SHP77 (cell line): ENCODE measurements at regions not wholly inside any gene's neighbourhood (a gene's known extent, or its start where the extent isn't known, plus 50 kb on each side); places are given as distances from the start of the nearest gene placed in this dataset.

ENCODE experiments used
- DNase-seq, 2 experiments: peaks; one replicate each; lab custom pipeline; 2025; lab: John Stamatoyannopoulos, UW

DNA sequence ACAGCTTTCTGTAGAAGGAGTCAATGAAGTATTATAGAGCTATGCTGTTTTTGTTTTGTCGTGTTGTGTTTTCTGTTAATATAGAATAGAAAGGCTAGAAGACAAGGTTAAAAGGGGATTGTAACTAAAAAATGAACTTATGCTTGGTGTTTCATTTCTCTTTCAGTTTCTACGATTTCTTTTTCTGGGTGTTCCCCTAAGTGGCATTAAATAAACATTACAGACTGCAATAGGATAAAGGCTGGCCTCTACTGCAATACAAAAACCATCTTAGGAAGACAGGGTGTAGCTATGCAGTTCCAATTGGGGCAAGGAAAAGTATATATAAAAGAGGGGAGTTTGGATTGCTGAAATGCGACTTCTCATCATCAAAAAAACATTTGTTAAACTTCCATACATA is 1609.7 kb upstream of the ACVR2A start:
- DNase-seq: no peak

- no peak for DNase-seq
Observed at GRCh38 chr2:146229508-146230155, 1615.2 kb upstream of the ACVR2A start.

GRCh38 chr2:146228466-146229058 is 1616.3 kb upstream of the ACVR2A start:
- no peak for DNase-seq

DNA sequence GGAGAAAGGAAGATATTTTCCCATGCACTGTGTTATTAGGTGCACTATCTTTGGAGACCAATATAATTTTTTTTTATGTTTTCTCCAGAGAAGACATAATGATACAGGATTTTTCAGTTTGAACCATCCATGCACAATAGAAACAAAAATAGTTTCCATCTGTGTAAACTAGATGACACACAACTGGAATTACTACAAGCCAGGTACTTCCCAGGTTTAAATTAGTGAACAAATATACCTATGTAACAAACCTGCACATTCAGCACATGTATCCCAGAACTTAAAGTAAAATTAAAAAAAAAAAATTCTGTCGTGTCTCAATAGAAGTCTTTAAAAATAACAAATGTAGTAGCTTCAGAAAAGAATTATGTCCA is 1616.8 kb upstream of the ACVR2A start:
- no peak for DNase-seq

DNA sequence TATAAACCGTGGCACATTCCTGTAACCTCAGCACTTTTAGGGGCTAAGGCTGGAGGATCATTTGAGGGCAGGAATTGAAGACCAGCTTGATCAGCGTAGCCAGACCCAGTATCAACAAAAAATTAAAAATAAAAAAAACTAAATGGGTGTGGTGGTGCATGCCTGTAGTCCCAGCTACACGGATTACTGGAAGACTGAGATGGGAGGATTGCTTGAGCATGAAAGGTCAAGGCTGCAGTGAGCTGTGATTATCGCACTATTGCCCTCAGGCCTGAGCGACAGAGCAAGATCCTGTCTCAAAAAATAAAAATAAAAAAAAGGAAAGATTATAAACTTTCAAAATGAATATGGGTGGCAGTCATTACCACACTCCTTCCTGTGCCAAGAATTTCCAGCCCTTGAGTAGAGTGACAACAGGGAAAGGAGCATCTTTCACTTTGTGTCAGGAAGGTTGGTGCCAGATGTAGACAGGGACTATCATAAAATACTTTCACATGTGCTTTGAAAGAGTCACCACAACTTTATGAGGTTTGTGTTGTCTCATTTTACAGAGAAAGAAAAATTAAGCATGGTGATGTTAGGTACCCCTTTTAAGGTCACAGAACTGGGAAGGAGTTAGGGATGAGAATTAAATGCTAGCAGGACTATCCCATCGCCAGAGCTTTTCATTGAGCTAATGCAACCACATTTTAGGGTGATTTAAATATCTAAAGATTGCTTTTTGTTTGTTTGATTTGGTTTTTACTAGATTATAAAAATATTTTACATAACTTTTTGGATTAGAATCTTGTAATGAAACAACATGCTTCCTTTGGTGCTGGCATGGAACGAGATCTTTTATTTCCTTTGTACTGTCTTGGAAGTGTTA is 1617.4 kb upstream of the ACVR2A start:
- DNase-seq: no peak

DNA sequence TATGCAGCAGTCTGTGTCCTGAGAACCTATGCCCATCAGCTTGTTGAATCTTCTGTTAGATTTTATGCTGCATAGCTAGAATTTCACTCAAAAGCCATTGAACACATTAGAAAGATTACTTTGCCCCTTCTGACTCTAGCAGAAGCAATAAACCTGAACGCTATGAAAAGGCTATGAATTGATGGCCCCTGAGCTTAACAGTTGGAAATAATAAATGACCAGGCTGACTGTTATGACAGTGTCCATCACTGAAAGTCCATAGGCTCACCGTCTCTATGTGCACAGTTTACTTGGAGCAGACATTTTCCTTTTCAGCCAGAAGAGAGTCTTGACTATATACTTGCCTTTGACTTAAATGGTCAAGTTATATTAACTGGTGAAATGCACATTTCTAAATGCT is 1618.8 kb upstream of the ACVR2A start:
- no peak for DNase-seq

DNA sequence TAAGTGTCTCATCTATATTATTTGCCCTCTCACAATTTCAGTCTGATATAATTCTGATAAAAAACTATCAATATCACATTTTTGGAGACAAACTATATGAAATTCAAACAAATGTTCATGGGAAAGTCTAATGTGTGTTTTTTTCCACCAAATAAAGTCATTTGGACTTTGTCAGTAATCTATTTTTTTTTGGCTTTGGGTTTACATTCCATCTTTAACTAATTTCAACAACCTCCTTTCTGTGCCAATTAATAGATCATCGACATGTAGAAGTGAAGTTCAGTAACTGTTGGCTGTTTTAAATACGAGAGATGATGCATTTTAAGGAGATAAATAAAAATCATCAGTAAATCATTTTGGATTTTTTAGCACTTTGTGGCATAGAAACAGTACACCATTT is 1623.0 kb upstream of the ACVR2A start:
- DNase-seq: no peak

DNA sequence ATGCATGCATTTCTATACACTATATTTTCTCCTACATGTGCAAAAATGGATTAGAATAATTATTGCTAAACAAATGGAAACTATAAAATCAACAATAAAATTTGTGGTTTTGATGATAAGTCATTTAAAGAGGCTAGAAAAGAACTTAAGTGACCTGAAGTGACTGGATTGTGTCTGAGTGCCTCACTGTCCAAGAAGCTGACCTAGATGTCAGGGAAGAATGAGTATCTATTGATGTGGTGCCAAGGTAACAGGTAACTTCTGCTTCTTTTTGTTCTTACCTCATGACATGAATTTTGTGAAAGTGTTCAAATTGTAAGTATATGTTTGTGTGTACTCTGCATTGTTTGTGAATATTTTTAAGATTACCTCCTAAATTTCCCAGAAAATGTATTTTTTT is 1623.9 kb upstream of the ACVR2A start:
- no peak for DNase-seq

GRCh38 chr2:146214394-146214929 is 1630.4 kb upstream of the ACVR2A start:
- no peak for DNase-seq

- no peak for DNase-seq
Observed at GRCh38 chr2:146213674-146214073, 1631.2 kb upstream of the ACVR2A start.

- DNase-seq: no peak
Observed at GRCh38 chr2:146212602-146213001, 1632.2 kb upstream of the ACVR2A start.

- DNase-seq: no peak
Observed at GRCh38 chr2:146209842-146210275, 1635.0 kb upstream of the ACVR2A start.

DNA sequence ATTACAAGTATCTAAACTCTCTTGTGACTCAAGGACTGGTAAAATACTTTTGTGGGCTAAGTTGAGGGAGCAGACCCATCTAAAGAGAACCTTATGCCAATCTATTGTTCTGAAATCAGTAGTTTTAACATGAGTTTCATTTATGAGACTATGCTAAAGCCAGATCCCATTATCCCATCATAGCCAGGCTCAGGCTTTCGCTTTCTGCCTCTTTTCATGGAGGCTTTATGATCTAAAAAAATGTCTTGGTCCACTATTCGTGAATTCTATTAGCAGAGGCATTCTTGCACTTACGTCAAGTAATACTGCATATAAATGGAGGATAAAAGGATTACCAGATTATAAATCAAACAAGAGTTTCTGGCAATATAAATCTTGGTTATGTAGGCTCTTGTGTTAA is 1636.9 kb upstream of the ACVR2A start:
- DNase-seq: no peak

- DNase-seq: no peak
Observed at GRCh38 chr2:146207417-146207816, 1637.4 kb upstream of the ACVR2A start.

- no peak for DNase-seq
Observed at GRCh38 chr2:146203064-146203624, 1641.7 kb upstream of the ACVR2A start.

- no peak for DNase-seq
Observed at GRCh38 chr2:146193619-146194018, 1651.2 kb upstream of the ACVR2A start.

DNA sequence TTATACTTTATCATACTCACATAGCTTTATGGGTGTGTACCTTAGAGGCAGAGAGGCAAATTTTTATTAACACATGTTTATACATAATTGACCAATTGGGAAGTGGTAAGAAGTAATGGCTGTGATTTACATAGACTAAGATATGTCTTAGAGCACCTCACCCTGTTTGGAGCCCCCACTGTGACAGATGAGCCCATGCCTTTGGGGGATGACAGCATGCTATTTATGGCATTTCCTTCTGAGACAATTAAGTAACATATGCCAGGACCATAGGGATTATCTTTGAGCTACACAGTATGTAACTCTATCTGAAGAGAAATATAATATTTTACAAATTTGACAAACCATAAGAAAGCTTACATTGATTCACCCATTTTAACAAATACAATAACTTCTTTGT is 1655.3 kb upstream of the ACVR2A start:
- no peak for DNase-seq

- no peak for DNase-seq
Observed at GRCh38 chr2:146173934-146174333, 1654.0 kb upstream of the ZEB2 start.

- DNase-seq: no peak
Observed at GRCh38 chr2:146161256-146161882, 1641.5 kb upstream of the ZEB2 start.

DNA sequence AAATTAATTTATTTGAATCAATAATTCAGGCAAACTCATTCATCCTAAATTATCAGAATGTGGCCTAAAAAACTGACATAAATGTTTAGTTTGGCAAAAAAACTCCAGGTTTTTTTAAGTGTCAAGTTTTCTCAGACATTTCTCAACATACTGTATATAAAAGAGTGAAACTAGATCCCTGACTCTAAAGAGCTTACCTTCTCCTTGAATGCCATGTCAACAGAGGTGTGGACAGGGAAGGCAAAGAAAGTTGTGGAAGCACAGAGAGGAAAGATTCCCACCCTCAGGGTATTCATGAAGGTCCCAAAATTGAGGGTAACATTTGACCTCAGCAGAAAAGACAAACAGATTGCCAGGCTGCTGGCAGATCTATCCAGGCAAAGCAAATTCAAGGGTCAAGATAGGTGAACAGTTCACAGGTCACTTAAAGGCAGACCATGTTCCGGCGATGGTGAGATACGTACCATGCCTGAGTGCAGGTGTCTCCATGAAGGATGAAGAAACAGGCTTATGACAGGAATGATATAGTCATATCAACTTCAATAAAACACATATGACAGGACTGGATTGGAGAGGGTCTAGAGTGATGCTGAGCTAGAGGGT is 1638.3 kb upstream of the ZEB2 start:
- DNase-seq: no peak

DNA sequence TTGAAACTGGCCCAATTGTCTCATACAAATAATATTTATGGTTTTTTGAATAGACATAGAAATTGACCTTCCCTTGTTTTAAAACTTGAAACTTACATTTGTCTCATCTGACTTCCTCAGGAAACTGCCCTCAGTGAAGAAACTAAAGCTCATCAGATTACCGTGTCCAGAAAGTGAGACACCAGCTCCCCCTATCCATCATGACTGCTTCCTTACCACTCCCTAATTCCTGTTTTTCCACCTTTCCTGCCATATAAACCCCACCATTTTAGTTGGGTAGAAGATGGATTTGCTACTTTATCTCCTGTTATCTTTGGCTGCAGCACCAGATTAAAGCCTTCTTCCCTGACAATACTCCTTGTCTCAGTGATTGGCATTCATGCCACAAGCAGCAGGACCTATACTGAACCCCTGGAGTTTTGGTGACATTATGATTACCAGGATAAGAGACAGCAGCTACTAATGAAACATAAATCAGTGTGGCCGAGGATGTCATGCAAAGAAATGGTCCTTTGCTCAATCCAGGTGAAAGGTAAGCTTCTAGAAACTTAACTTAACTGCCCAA is 1627.6 kb upstream of the ZEB2 start:
- DNase-seq: no peak
